HG02938 (cell line): ENCODE measurements at regions not wholly inside any gene's neighbourhood (a gene's known extent, or its start where the extent isn't known, plus 50 kb on each side); places are given as distances from the start of the nearest gene placed in this dataset.

Experiments
- ATAC-seq: cut with Tn5 transposase; IDR thresholded peaks from one replicate; pipeline ENCODE4 v1.9.1; 2021; ENCODE audit warnings: mild to moderate bottlenecking, moderate library complexity; ENCODE audit not compliant: unreplicated experiment

- ATAC-seq = no peak
These were observed 1467.4 kb downstream of the C4orf33 start for GRCh38 chr4:130563185-130563888.

- no peak for ATAC-seq
These were observed 1468.0 kb downstream of the C4orf33 start for GRCh38 chr4:130563889-130564418.

- no peak for ATAC-seq
These were observed 1472.8 kb downstream of the C4orf33 start for GRCh38 chr4:130568746-130569145.

- no peak for ATAC-seq
These were observed 1477.8 kb downstream of the C4orf33 start for GRCh38 chr4:130573742-130574141.

GRCh38 chr4:130574215-130574614, 1478.3 kb downstream of the C4orf33 start:
- ATAC-seq = no peak

- no peak for ATAC-seq
These were observed 1480.3 kb downstream of the C4orf33 start for GRCh38 chr4:130576218-130576617.

- no peak for ATAC-seq
These were observed 1495.1 kb downstream of the C4orf33 start for GRCh38 chr4:130591091-130591490.

- ATAC-seq = no peak
These were observed 1504.8 kb downstream of the C4orf33 start for GRCh38 chr4:130600706-130601105.

- ATAC-seq = no peak
These were observed 1507.1 kb downstream of the C4orf33 start for GRCh38 chr4:130603043-130603442.

- ATAC-seq = no peak
These were observed 1512.2 kb downstream of the C4orf33 start for GRCh38 chr4:130608121-130608520.

- ATAC-seq = no peak
These were observed 1532.6 kb downstream of the C4orf33 start for GRCh38 chr4:130628531-130628930.

- ATAC-seq = no peak
These were observed 1537.0 kb downstream of the C4orf33 start for GRCh38 chr4:130632731-130633604.

- no peak for ATAC-seq
These were observed 1540.5 kb downstream of the C4orf33 start for GRCh38 chr4:130636486-130636885.

- ATAC-seq = no peak
These were observed 1544.6 kb downstream of the C4orf33 start for GRCh38 chr4:130640592-130640991.

GRCh38 chr4:130646886-130647285, 1550.9 kb downstream of the C4orf33 start:
- no peak for ATAC-seq

GRCh38 chr4:130648570-130648969, 1552.6 kb downstream of the C4orf33 start:
- no peak for ATAC-seq

GRCh38 chr4:130653842-130654241, 1557.9 kb downstream of the C4orf33 start:
- no peak for ATAC-seq

GRCh38 chr4:130659320-130659719, 1563.4 kb downstream of the C4orf33 start:
- no peak for ATAC-seq

- ATAC-seq = no peak
These were observed 1572.9 kb downstream of the C4orf33 start for GRCh38 chr4:130668859-130669258.

- ATAC-seq = no peak
These were observed 1579.3 kb downstream of the C4orf33 start for GRCh38 chr4:130675266-130675665.

- no peak for ATAC-seq
These were observed 1593.2 kb downstream of the C4orf33 start for GRCh38 chr4:130689181-130689580.

- no peak for ATAC-seq
These were observed 1602.3 kb downstream of the C4orf33 start for GRCh38 chr4:130698251-130698650.
